ENCODE measurements at regions not wholly inside any gene's neighbourhood (a gene's known extent, or its start where the extent isn't known, plus 50 kb on each side); places are given as distances from the start of the nearest gene placed in this dataset.

GRCh38 chr4:44908565-44908964 lies 182.2 kb upstream of the GNPDA2 start:
- H3K4me3 Mint-ChIP-seq = no peak overlapping the region
- no peaks in the 10 kb centered on the region for H3K4me1 Mint-ChIP-seq
- no peaks in the 10 kb centered on the region for H3K27me3 Mint-ChIP-seq
- peaks cover 2% of the 10 kb centered on the region for H3K9me3 Mint-ChIP-seq
- POLR2A ChIA-PET = no interaction called here
- no peak for DNase-seq
- no peaks in the 10 kb centered on the region for H3K36me3 Mint-ChIP-seq
- no peak for ATAC-seq (ENCODE audit: low read depth)
- H3K27ac Mint-ChIP-seq = no peak overlapping the region

GRCh38 chr4:44872246-44872645 lies 145.9 kb upstream of the GNPDA2 start:
- POLR2A ChIA-PET = no interaction called here
- no peak overlapping the region for H3K27ac Mint-ChIP-seq
- no peaks in the 10 kb centered on the region for H3K36me3 Mint-ChIP-seq
- ATAC-seq (ENCODE audit: low read depth) = no peak
- H3K27me3 Mint-ChIP-seq = no peaks in the 10 kb centered on the region
- H3K4me1 Mint-ChIP-seq = no peaks in the 10 kb centered on the region
- H3K9me3 Mint-ChIP-seq = no peaks in the 10 kb centered on the region
- no peak for DNase-seq
- H3K4me3 Mint-ChIP-seq = no peak overlapping the region

- Mint-ChIP-seq H3K4me1 (no peaks in the 10 kb centered on the region), H3K27ac (no peak overlapping the region), H3K36me3 (no peaks in the 10 kb centered on the region), H3K4me3 (no peak overlapping the region), H3K9me3 (no peaks in the 10 kb centered on the region), H3K27me3 (no peaks in the 10 kb centered on the region)
- ATAC-seq (ENCODE audit: low read depth) = no peak
- DNase-seq = no peak
- POLR2A ChIA-PET = no interaction called here
Observed at GRCh38 chr4:44871133-44871532, 144.8 kb upstream of the GNPDA2 start.

- no peak for DNase-seq
- POLR2A ChIA-PET = no interaction called here
- Mint-ChIP-seq H3K4me3 (no peak overlapping the region), H3K27me3 (no peaks in the 10 kb centered on the region), H3K27ac (no peak overlapping the region), H3K36me3 (no peaks in the 10 kb centered on the region), H3K9me3 (no peaks in the 10 kb centered on the region), H3K4me1 (no peaks in the 10 kb centered on the region)
- no peak for ATAC-seq (ENCODE audit: low read depth)
Observed at GRCh38 chr4:44869985-44870384, 143.6 kb upstream of the GNPDA2 start.

- no peak for ATAC-seq (ENCODE audit: low read depth)
- no peak for DNase-seq
- POLR2A ChIA-PET = no interaction called here
- no peak overlapping the region for H3K27ac Mint-ChIP-seq
- no peaks in the 10 kb centered on the region for H3K4me1 Mint-ChIP-seq
- H3K27me3 Mint-ChIP-seq = no peaks in the 10 kb centered on the region
- H3K4me3 Mint-ChIP-seq = no peak overlapping the region
- H3K9me3 Mint-ChIP-seq = no peaks in the 10 kb centered on the region
- H3K36me3 Mint-ChIP-seq = no peaks in the 10 kb centered on the region
Observed at GRCh38 chr4:44869222-44869882, 143.0 kb upstream of the GNPDA2 start.

- no peak for ATAC-seq (ENCODE audit: low read depth)
- H3K9me3 Mint-ChIP-seq = no peaks in the 10 kb centered on the region
- DNase-seq = no peak
- H3K4me3 Mint-ChIP-seq = no peak overlapping the region
- no peaks in the 10 kb centered on the region for H3K36me3 Mint-ChIP-seq
- H3K4me1 Mint-ChIP-seq = no peaks in the 10 kb centered on the region
- no peak overlapping the region for H3K27ac Mint-ChIP-seq
- H3K27me3 Mint-ChIP-seq = no peaks in the 10 kb centered on the region
- POLR2A ChIA-PET = no interaction called here
Observed at GRCh38 chr4:44861756-44862155, 135.4 kb upstream of the GNPDA2 start.

- no peaks in the 10 kb centered on the region for H3K4me1 Mint-ChIP-seq
- no peak for ATAC-seq (ENCODE audit: low read depth)
- H3K27me3 Mint-ChIP-seq = no peaks in the 10 kb centered on the region
- no peak for DNase-seq
- H3K9me3 Mint-ChIP-seq = no peaks in the 10 kb centered on the region
- H3K4me3 Mint-ChIP-seq = no peak overlapping the region
- no peak overlapping the region for H3K27ac Mint-ChIP-seq
- no peaks in the 10 kb centered on the region for H3K36me3 Mint-ChIP-seq
- POLR2A ChIA-PET = no interaction called here
Observed at GRCh38 chr4:44859477-44859876, 133.1 kb upstream of the GNPDA2 start.

GRCh38 chr4:44848466-44848865 lies 122.1 kb upstream of the GNPDA2 start:
- Mint-ChIP-seq H3K36me3 (no peaks in the 10 kb centered on the region), H3K4me1 (no peaks in the 10 kb centered on the region), H3K27me3 (no peaks in the 10 kb centered on the region), H3K27ac (no peak overlapping the region), H3K4me3 (no peak overlapping the region), H3K9me3 (peaks cover 5% of the 10 kb centered on the region)
- DNase-seq (no peak), ATAC-seq (ENCODE audit: low read depth) (no peak)
- POLR2A ChIA-PET = no interaction called here

GRCh38 chr4:44845993-44846392 lies 119.6 kb upstream of the GNPDA2 start:
- DNase-seq = no peak
- no peak overlapping the region for H3K4me3 Mint-ChIP-seq
- H3K27ac Mint-ChIP-seq = no peak overlapping the region
- H3K27me3 Mint-ChIP-seq = no peaks in the 10 kb centered on the region
- H3K4me1 Mint-ChIP-seq = no peaks in the 10 kb centered on the region
- H3K9me3 Mint-ChIP-seq = no peaks in the 10 kb centered on the region
- H3K36me3 Mint-ChIP-seq = no peaks in the 10 kb centered on the region
- no peak for ATAC-seq (ENCODE audit: low read depth)
- POLR2A ChIA-PET = no interaction called here

- DNase-seq (no peak), ATAC-seq (ENCODE audit: low read depth) (no peak)
- H3K27me3 Mint-ChIP-seq = no peaks in the 10 kb centered on the region
- no peaks in the 10 kb centered on the region for H3K9me3 Mint-ChIP-seq
- no peak overlapping the region for H3K4me3 Mint-ChIP-seq
- H3K4me1 Mint-ChIP-seq = no peaks in the 10 kb centered on the region
- POLR2A ChIA-PET = no interaction called here
- no peak overlapping the region for H3K27ac Mint-ChIP-seq
- no peaks in the 10 kb centered on the region for H3K36me3 Mint-ChIP-seq
Observed at GRCh38 chr4:44845309-44845708, 119.0 kb upstream of the GNPDA2 start.

- POLR2A ChIA-PET = no interaction called here
- no peak overlapping the region for H3K4me3 Mint-ChIP-seq
- H3K27me3 Mint-ChIP-seq = no peaks in the 10 kb centered on the region
- no peak overlapping the region for H3K27ac Mint-ChIP-seq
- no peaks in the 10 kb centered on the region for H3K9me3 Mint-ChIP-seq
- H3K36me3 Mint-ChIP-seq = no peaks in the 10 kb centered on the region
- no peak for DNase-seq
- no peak for ATAC-seq (ENCODE audit: low read depth)
- H3K4me1 Mint-ChIP-seq = no peaks in the 10 kb centered on the region
Observed at GRCh38 chr4:44842531-44842930, 116.2 kb upstream of the GNPDA2 start.

- H3K27ac Mint-ChIP-seq = no peak overlapping the region
- no peak for DNase-seq
- H3K4me3 Mint-ChIP-seq = no peak overlapping the region
- H3K36me3 Mint-ChIP-seq = no peaks in the 10 kb centered on the region
- H3K9me3 Mint-ChIP-seq = no peaks in the 10 kb centered on the region
- H3K27me3 Mint-ChIP-seq = no peaks in the 10 kb centered on the region
- H3K4me1 Mint-ChIP-seq = no peaks in the 10 kb centered on the region
- ATAC-seq (ENCODE audit: low read depth) = no peak
- POLR2A ChIA-PET = no interaction called here
Observed at GRCh38 chr4:44817930-44818329, 91.6 kb upstream of the GNPDA2 start.

GRCh38 chr4:44806071-44806470 lies 79.7 kb upstream of the GNPDA2 start:
- POLR2A ChIA-PET = no interaction called here
- H3K36me3 Mint-ChIP-seq = no peaks in the 10 kb centered on the region
- H3K4me3 Mint-ChIP-seq = no peak overlapping the region
- no peaks in the 10 kb centered on the region for H3K4me1 Mint-ChIP-seq
- DNase-seq = no peak
- H3K27me3 Mint-ChIP-seq = no peaks in the 10 kb centered on the region
- H3K27ac Mint-ChIP-seq = no peak overlapping the region
- peaks cover 2% of the 10 kb centered on the region for H3K9me3 Mint-ChIP-seq
- ATAC-seq (ENCODE audit: low read depth) = no peak

- Mint-ChIP-seq H3K4me1 (no peaks in the 10 kb centered on the region), H3K9me3 (peaks cover 4% of the 10 kb centered on the region), H3K4me3 (no peak overlapping the region), H3K27ac (no peak overlapping the region), H3K36me3 (no peaks in the 10 kb centered on the region), H3K27me3 (no peaks in the 10 kb centered on the region)
- no peak for ATAC-seq (ENCODE audit: low read depth)
- POLR2A ChIA-PET = no interaction called here
- no peak for DNase-seq
Observed at GRCh38 chr4:44804301-44804700, 77.9 kb upstream of the GNPDA2 start.

GRCh38 chr4:44801384-44801783 lies 75.0 kb upstream of the GNPDA2 start:
- ATAC-seq (ENCODE audit: low read depth) (no peak), DNase-seq (no peak)
- POLR2A ChIA-PET = no interaction called here
- Mint-ChIP-seq H3K27ac (no peak overlapping the region), H3K4me3 (no peak overlapping the region), H3K9me3 (peaks cover 16% of the 10 kb centered on the region), H3K4me1 (no peaks in the 10 kb centered on the region), H3K36me3 (no peaks in the 10 kb centered on the region), H3K27me3 (no peaks in the 10 kb centered on the region)
